ENCODE measurements at regions not wholly inside any gene's neighbourhood (a gene's known extent, or its start where the extent isn't known, plus 50 kb on each side); places are given as distances from the start of the nearest gene placed in this dataset.

GRCh38 chr12:14156606-14157005 lies 175.2 kb upstream of the GRIN2B start:
- DNase-seq: no peak

- no peak for DNase-seq
These were observed 175.8 kb upstream of the GRIN2B start for GRCh38 chr12:14157088-14157747.

DNA sequence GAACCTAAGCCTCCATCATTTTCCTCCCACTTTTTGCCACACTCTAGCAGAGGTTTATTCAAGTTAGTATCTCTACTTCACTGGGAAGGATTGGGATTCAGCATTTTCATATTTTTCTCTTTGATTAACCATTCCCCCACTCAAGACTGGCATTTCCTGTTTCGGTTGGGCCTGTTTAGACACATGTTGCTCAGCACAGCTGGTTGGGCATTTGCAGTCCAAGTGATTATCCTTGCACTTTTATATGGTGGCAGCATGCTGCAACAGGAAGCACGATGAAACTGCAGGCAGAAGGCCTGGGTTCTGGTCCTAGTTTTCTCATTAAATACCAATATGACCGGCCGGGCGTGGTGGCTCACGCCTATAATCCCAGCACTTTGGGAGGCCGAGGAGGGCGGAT lies 182.9 kb upstream of the GRIN2B start:
- no peak for DNase-seq

GRCh38 chr12:14167005-14167628 lies 185.7 kb upstream of the GRIN2B start:
- peak; percentile 39 for DNase-seq

DNA sequence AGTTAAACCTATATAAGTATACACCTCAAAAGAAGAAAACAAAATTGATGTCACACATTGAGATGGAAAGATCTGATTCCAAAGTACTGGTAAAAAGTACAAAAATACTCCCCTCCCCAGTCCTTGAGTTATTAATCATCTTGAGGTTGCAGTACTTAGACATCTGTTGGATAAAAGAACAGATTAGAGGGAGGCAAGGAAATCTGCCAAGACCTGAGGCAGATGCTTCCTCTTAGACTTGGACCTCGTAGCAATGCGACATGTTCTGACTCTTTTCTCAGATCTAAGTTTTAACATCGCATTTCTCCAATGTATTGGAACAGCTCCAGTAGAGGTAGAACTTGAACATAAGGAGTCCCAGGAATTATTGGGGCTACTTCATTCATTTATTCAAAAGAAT lies 187.9 kb upstream of the GRIN2B start:
- no peak for DNase-seq

DNA sequence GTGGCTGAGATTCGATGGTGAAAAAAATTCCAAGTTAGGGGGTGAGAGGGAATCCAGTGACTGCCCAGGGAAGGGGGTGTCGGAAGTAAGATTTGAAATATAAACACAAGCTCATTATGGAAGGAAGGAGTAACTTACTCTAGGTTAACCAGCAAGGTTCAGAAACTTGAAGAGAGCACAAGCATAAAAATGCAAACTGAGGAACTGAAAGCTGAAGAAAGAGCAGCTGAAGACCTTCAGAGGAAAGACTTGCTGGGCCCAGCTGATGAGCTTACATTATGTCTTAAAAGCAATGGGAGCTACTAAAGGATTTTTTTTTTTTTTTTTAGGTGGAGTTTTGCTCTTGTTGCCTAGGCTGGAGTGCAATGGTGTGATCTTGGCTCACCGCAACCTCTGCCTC lies 189.7 kb upstream of the GRIN2B start:
- DNase-seq: no peak

GRCh38 chr12:14175206-14175605 lies 190.3 kb upstream of the ATF7IP start:
- DNase-seq: no peak

DNA sequence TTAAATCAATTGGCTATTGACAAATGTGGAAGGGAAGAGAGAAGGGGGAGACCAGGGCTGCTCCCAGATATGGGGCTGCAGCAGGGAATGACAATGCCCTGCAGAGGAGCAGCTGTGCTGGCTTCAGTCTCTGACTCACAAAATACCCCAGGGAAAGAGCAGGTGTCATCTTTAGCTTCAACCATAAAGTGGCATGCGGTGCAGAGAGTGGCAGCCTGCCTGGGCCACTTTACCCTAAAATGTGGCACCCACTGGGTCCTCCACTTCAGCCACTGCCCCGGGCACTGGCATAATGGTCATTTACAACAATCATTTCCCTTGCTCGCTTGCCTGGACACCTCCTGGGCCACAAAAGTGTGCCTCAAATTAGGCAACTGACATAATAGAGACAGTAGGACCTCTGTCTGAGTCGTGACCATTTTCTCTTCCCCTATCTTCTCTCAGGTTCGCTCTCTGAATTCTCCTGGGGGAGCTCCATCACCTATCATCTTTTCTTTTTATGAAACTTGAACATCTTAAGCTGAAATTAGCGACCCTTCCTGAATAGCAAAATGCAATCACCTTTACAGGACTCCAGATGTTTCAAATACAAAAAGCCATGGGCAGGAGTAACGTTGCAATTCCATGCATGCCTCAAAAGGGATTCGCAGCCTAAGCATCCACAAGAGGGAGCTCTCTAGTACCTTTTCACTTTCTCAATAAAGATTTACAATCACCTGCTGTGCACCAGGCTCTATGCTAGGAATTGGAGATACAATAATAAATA lies 179.9 kb upstream of the ATF7IP start:
- DNase-seq: peak; percentile 25

GRCh38 chr12:14186193-14186502 lies 179.3 kb upstream of the ATF7IP start:
- DNase-seq: no peak

GRCh38 chr12:14187002-14187401 lies 178.5 kb upstream of the ATF7IP start:
- DNase-seq: no peak

DNA sequence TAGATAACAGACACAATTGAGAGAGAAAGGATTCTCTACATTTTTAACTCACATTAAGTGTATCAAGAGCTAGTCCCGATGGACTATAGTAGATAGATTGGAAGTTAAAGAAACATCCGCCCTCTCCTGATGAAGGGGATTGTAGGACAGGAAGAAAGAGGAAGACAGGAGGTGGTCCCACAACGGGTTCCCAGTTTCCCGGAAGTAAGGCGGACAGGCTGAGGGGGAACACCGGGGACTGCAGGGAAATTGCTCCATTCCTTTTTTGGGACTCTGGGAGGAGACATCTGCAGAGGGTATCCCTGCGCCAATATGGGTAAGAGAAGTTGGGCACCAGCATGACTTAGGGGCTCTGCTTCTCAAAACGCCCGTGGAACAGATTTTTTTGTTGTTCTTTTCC lies 177.5 kb upstream of the ATF7IP start:
- no peak for DNase-seq

GRCh38 chr12:14188744-14189143 lies 176.7 kb upstream of the ATF7IP start:
- DNase-seq: no peak

- DNase-seq: no peak
These were observed 174.8 kb upstream of the ATF7IP start for GRCh38 chr12:14190694-14191093.

GRCh38 chr12:14191612-14192011 lies 173.9 kb upstream of the ATF7IP start:
- no peak for DNase-seq

DNA sequence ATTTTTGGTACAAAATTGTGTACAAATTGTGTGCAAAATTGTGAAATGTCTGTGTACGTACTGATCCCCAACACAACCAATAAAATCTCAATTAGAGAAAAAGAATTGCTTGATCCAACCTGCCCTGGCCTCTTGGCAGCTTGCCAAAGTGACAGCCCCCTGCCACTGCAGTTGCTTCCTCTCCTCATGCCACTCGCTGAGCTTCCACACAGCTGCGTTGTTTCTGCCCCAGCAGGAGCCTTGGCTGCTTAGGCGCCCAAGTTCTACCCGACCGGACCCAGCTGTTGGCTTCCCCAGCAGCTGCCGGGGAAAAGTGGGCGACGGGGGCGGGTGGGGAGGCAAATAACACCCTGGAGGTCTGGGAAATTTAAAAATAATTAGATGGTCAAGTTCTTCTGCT lies 171.8 kb upstream of the ATF7IP start:
- DNase-seq: no peak

DNA sequence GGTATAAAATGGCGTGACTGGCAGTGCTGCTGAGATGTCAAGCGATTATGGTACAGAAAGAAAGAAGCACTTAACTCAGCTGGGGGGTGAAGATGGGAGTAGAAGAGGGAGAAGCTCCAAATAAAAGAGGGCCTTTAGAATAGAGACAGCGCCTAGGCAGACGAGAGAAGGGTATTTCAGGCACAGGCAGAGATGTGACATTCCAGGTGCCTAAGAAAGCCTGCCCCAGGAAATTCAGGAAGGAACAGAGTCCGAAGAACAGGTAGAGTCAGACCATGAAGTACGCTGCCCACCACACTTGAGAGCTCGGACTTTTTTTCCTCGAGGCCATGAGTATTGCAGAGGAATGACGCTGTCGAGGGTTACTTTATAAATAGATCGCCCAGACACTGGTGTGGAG lies 170.9 kb upstream of the ATF7IP start:
- DNase-seq: no peak

DNA sequence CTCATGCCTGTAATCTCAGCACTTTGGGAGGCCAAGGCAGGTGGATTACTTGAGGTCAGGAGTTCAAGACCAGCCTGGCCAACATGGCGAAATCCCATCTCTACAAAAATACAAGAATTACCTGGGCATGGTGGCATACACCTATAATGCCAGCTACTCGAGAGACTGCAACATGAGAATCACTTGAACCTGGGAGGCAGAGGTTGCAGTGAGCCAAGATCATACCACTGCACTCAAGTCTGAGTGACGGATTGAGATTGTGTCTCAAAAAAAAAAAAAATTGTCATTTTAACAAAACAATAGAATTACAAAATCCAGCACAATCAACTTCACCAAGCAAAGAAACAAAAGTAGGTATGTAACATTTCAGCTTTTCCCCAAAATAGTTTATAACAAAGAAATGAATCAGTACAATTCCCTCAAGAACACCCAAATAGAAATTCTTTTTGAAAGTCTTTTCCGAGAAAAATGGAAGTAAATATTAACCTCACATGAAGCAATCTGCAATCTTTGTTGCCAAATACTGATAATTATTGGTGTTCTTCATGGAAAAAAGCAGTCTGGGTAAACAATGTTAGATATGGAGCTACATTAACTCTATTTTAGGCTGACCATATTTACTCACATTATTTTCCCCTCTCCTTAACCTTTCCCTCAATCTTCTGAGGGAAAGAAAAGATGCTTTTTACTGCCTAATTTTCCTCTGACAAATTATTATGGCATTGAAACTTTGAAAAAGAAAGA lies 165.9 kb upstream of the ATF7IP start:
- DNase-seq: no peak

DNA sequence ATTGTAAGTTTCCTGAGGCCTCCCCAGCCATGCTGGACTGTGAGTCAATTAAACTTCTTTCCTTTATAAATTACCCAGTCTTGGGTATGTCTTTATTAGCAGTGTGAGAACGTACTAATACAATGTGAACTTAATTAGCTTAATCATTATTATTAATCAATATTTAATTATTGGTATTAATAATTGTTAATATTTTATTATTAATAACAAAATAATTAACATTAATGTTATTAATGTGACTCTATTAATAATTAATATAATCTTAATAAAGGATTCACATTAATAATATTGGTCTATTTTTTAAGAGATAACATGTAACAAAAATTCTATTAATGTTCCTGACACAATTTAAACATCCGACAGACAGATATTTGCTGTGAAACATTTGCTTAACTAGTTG lies 164.9 kb upstream of the ATF7IP start:
- DNase-seq: no peak

DNA sequence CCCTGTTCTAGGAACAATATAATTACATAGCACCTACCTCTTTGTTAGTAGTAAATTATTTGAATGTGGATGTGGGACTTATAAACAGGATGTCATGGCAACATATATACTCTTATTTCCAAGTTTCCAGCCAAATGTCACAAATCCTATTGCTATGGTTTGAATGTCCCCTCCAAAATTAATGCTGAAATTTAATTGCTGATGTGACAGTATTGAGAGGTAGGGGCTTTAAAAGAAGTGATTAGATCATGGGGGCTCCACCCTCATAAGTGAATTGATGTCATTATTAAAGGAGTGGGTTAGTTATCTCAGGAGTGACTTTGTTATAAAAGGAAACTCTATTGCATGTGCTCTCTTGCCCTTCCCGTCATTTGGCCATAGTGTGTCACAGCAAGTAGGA lies 164.2 kb upstream of the ATF7IP start:
- DNase-seq: no peak

DNA sequence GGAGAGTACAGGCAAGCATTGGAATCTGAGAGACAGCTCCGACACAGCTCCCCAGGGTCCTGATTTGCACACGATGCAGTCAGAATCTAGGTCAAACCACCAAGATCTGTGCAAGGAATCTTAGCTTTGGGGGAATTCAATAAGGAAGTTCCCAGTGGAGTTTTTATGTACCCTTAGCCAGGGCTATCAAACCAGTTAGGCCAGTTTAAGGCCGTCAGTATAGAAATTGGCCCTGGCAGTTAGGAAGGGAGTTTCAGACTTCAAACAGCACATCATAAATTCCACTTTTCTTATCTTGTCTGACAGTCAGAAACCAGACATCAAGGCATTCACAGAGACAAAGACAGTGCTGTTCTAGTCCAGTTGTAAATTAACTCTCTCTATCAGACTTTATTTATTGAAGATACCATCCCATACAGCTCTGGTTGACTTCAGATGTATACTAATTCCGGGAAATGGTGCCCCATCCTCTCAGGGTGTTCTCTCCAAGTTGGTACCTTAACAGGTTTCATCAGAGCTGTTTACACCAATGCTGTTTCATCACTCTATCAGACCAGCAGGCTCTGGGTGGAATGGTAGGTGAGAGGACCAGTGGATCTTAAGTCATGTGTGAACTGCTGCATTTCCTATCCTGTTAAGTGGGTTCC lies 157.5 kb upstream of the ATF7IP start:
- DNase-seq: no peak

- no peak for DNase-seq
These were observed 153.5 kb upstream of the ATF7IP start for GRCh38 chr12:14211947-14212387.

DNA sequence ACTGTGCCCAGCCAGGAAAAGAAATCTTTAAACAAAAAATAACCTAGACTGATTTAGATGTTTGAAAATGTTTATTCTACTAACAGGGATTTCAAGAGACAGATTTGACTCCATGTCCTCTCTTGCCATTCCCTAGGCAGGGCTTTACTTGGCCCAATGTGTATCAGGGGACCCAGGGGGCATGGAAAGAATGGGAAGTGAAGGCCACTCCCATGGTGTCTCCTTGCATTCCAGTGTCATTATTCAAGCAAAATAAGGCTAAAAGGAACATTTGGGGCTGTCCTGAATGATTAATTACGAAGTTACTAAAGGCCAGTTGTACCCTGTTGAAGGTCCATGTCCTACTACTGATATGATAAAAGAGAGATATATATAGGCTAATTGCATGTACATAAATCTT lies 151.9 kb upstream of the ATF7IP start:
- no peak for DNase-seq

DNA sequence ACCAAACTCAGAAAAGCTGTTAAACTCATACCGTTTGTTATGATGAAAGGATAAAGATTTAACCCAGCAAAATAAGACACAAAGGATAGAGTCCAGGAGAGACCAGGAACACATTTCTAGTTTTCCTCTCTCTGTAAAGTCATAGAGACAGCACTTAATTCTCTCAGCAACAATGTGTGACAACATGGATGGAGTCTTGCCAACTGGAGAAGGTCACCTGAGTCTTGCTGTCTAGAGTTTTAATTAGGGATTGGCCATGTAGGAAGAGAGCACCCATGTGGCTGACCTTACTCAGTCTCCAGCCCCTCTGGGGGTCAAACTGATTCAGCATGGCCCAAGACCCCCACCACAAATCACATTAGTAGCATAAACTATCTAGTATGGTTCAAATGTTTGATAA lies 151.0 kb upstream of the ATF7IP start:
- DNase-seq: no peak
